SK-N-MC (cell line): ENCODE measurements at regions not wholly inside any gene's neighbourhood (a gene's known extent, or its start where the extent isn't known, plus 50 kb on each side); places are given as distances from the start of the nearest gene placed in this dataset.

Experiments used
- EZH2 ChIP-seq: fragments of 200-600 bp; sonication (generic); IDR thresholded peaks from one replicate; pipeline ENCODE4 v1.6.1; 2017; ENCODE audit warnings: antibody characterized with exemption
- FOXP2 ChIP-seq: optimal IDR thresholded peaks from 2 replicates; pipeline ENCODE3; 2011; ENCODE audit warnings: mild to moderate bottlenecking, moderate library complexity; ENCODE audit not compliant: insufficient read depth; ENCODE audit errors: extremely low read length, control extremely low read depth
- POLR2AphosphoS5 ChIP-seq: IDR thresholded peaks from 2 replicates; pipeline ENCODE4 v1.6.1; 2012; ENCODE audit warnings: mild to moderate bottlenecking, low read depth, low read length, borderline replicate concordance

- no peak for TF ChIP-seq POLR2AphosphoS5
- TF ChIP-seq EZH2: no peak
- TF ChIP-seq FOXP2: no peak
Observed at GRCh38 chr9:115412656-115413055, 294.7 kb upstream of the TNC start.
